Gastrocnemius medialis (tissue), 4 donors: ENCODE measurements at regions not wholly inside any gene's neighbourhood (a gene's known extent, or its start where the extent isn't known, plus 50 kb on each side); places are given as distances from the start of the nearest gene placed in this dataset.

Experiments
- ATAC-seq, 2 donors: fragments of 150-250 bp; one replicate each; pipeline ENCODE4 v1.9.1; 2016
- DNase-seq, 2 donors: peaks; one replicate each; pipeline ENCODE4 v3.0.0-alpha.2; 2019
- H3K27ac ChIP-seq, 4 donors: fragments of 200-600 bp; sonication (generic); 1 replicate in 1 of 4; 2 replicates in 3 of 4; pipeline ENCODE4 v1.5.1; 2016 to 2018; ENCODE audit warnings: mild to moderate bottlenecking in 2 of 4, moderate library complexity in 1 of 4
- H3K27me3 ChIP-seq, 3 donors: fragments of 200-600 bp; sonication (generic) in 2 of 3; 1 replicate in 1 of 3; 2 replicates in 2 of 3; pipeline versions ENCODE4 v1.5.1 to v1.6.0; 2016 to 2019; ENCODE audit warnings: mild to moderate bottlenecking in 1 of 3, moderate library complexity in 1 of 3
- H3K36me3 ChIP-seq, 2 donors: fragments of 200-600 bp; sonication (generic) in 1 of 2; one replicate each; pipeline ENCODE4 v1.5.1; 2017 to 2018
- H3K4me1 ChIP-seq, 2 donors: fragments of 200-600 bp; sonication (generic) in 1 of 2; one replicate each; pipeline ENCODE4 v1.5.1; 2016 to 2017; ENCODE audit warnings: mild to moderate bottlenecking in 2 of 2
- H3K4me3 ChIP-seq, 4 donors: fragments of 200-600 bp; sonication (generic) in 3 of 4; 1 replicate in 1 of 4; 2 replicates in 3 of 4; pipeline ENCODE4 v1.5.1; 2016 to 2019; ENCODE audit warnings: mild to moderate bottlenecking in 2 of 4
- H3K9me3 ChIP-seq, 3 donors: fragments of 200-600 bp; sonication (generic) in 2 of 3; 1 replicate in 1 of 3; 2 replicates in 2 of 3; pipeline ENCODE4 v1.5.1; 2016 to 2019
- CTCF ChIP-seq, 5 experiments: fragments of 450-650 bp in 3 of 5; fragments of 200-600 bp in 2 of 5; sonication (generic) in 2 of 5; IDR thresholded peaks in 4 of 5; conservative IDR thresholded peaks in 1 of 5; 1 replicate in 4 of 5; 2 replicates in 1 of 5; pipeline ENCODE4 v1.5.1; 2016 to 2019; ENCODE audit warnings: antibody characterized with exemption in 5 of 5, mild to moderate bottlenecking in 3 of 5, moderate library complexity in 3 of 5
- POLR2A ChIP-seq, 2 donors: fragments of 450-650 bp; IDR thresholded peaks; one replicate each; pipeline ENCODE4 v1.6.1; 2017; ENCODE audit warnings: antibody characterized with exemption in 2 of 2, mild to moderate bottlenecking in 2 of 2, moderate library complexity in 2 of 2
- in situ Hi-C, 4 donors: fragments of 200-750 bp; cut with MboI; loops; one replicate each; pipeline versions ENCODE4 v1.15.0 to v1.8.0; 2017; ENCODE audit warnings: low sequenced_read_pairs in 4 of 4
- intact Hi-C: fragments of 100-400 bp; cut with DNase I; formaldehyde crosslinking; loops from one replicate; pipeline ENCODE4 v1.15.1; 2023; ENCODE audit warnings: low total_unique reads

- Histone ChIP-seq H3K27ac (no peak overlapping the region), H3K27me3 (no peaks in the 10 kb centered on the region), H3K9me3 (no peaks in the 10 kb centered on the region), H3K4me3 (no peak overlapping the region), H3K4me1 (no peaks in the 10 kb centered on the region), H3K36me3 (no peaks in the 10 kb centered on the region)
- in situ Hi-C loops (no loop called here), intact Hi-C loops (no loop called here)
- DNase-seq (no peak), ATAC-seq (no peak)
- TF ChIP-seq CTCF (IDR thresholded peaks at IDR 0.05 in 4 of 5, conservative IDR thresholded peaks at IDR 0.05 in 1 of 5): no peak
- no peak for TF ChIP-seq POLR2A (IDR thresholded peaks at IDR 0.05)
These were observed 108.8 kb upstream of the NEDD9 start for GRCh38 chr6:11341303-11341702.

GRCh38 chr6:11339380-11339779 lies 106.9 kb upstream of the NEDD9 start:
- no peak for ATAC-seq
- intact Hi-C loops: no loop called here

GRCh38 chr6:11337306-11337705 lies 104.8 kb upstream of the NEDD9 start:
- no peak for ATAC-seq
- H3K4me1 ChIP-seq: no peaks in the 10 kb centered on the region
- no peak for TF ChIP-seq CTCF (IDR thresholded peaks at IDR 0.05 in 4 of 5, conservative IDR thresholded peaks at IDR 0.05 in 1 of 5)
- TF ChIP-seq POLR2A (IDR thresholded peaks at IDR 0.05): no peak
- no peak overlapping the region for H3K4me3 ChIP-seq
- no peaks in the 10 kb centered on the region for H3K36me3 ChIP-seq
- intact Hi-C loops: no loop called here
- no peak for DNase-seq
- no peaks in the 10 kb centered on the region for H3K27me3 ChIP-seq
- in situ Hi-C loops: no loop called here
- H3K27ac ChIP-seq: no peak overlapping the region
- H3K9me3 ChIP-seq: no peaks in the 10 kb centered on the region

More at GRCh38 chr6:11339380-11339779, 106.9 kb upstream of the NEDD9 start:
- Histone ChIP-seq H3K4me3 (no peak overlapping the region), H3K27ac (no peak overlapping the region), H3K4me1 (no peaks in the 10 kb centered on the region), H3K9me3 (no peaks in the 10 kb centered on the region), H3K36me3 (no peaks in the 10 kb centered on the region), H3K27me3 (no peaks in the 10 kb centered on the region)
- DNase-seq: no peak
- no peak for TF ChIP-seq POLR2A (IDR thresholded peaks at IDR 0.05)
- in situ Hi-C loops: no loop called here

- in situ Hi-C loops (no loop called here), intact Hi-C loops (no loop called here)
- H3K36me3 ChIP-seq: no peaks in the 10 kb centered on the region
- H3K4me3 ChIP-seq: no peak overlapping the region
- H3K27ac ChIP-seq: no peak overlapping the region
- DNase-seq: no peak
- TF ChIP-seq CTCF (IDR thresholded peaks at IDR 0.05 in 4 of 5, conservative IDR thresholded peaks at IDR 0.05 in 1 of 5) (no peak), POLR2A (IDR thresholded peaks at IDR 0.05) (no peak)
- no peaks in the 10 kb centered on the region for H3K9me3 ChIP-seq
- ATAC-seq: no peak
- H3K4me1 ChIP-seq: no peaks in the 10 kb centered on the region
- no peaks in the 10 kb centered on the region for H3K27me3 ChIP-seq
These were observed 103.4 kb upstream of the NEDD9 start for GRCh38 chr6:11335826-11336225.

DNA sequence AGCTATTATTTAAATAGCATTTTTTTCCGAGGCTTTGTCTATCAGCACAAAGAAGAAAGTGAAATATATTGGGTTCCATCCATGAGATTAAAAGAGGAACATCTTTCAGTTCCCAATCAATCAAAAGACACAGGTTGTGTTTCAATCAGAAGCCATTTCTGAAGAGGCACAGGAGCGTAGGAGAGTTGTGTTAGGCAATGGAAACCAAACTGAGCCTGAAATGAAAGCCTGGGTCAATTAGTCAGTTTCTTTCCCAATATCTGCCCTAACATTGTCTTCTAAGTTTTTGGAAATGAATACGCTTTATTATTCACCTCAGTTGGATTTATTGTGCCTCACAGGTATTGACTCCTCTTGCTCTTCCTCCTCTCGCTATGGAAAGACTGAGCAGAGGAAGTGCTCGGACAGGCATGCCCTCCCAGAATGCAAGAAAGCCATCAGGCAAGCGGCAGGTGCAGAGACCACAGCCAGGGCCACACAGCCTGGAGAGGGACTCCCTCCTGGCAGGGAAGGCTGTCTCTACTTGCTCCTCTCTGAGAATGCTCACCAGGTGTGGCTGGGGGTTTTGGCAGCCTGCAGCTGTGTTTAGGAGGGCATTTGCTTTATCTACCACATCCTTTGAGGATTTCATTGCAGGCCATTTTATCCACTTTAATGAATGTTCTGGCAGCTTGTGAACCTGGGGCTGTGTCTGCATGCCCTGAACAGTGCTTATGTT lies 100.8 kb upstream of the NEDD9 start:
- intact Hi-C loops: no loop called here
- DNase-seq (no peak), ATAC-seq (no peak)
- Histone ChIP-seq H3K9me3 (no peaks in the 10 kb centered on the region), H3K27ac (no peak overlapping the region), H3K4me3 (no peak overlapping the region), H3K27me3 (no peaks in the 10 kb centered on the region), H3K4me1 (no peaks in the 10 kb centered on the region), H3K36me3 (no peaks in the 10 kb centered on the region)
- TF ChIP-seq CTCF (IDR thresholded peaks at IDR 0.05 in 4 of 5, conservative IDR thresholded peaks at IDR 0.05 in 1 of 5) (no peak), POLR2A (IDR thresholded peaks at IDR 0.05) (no peak)
- in situ Hi-C loops: no loop called here
